A673 (cell line): ENCODE measurements at regions not wholly inside any gene's neighbourhood (a gene's known extent, or its start where the extent isn't known, plus 50 kb on each side); places are given as distances from the start of the nearest gene placed in this dataset.

Experiments used
- BruUV-seq: library from RNA; stranded (reverse); fragments of 400-500 nt; replicated peaks from 2 replicates; lab custom pipeline; 2021; lab: Mats Ljungman, UMichigan
- CTCF ChIA-PET: fragments of 300-600 bp; sonication (Branson Sonifier 250); formaldehyde crosslinking; loops from one replicate; lab custom pipeline; 2022; ENCODE audit warnings: antibody characterized with exemption; lab: Charles Lee
- POLR2A ChIA-PET: fragments of 300-600 bp; sonication (Branson Sonifier 250); formaldehyde crosslinking; loops from one replicate; lab custom pipeline; 2022; ENCODE audit warnings: antibody characterized with exemption; ENCODE audit not compliant: low non-redundant PET; lab: Charles Lee
- DNase-seq: peaks from one replicate; pipeline ENCODE4 v3.0.0-alpha.2; 2015; ENCODE audit warnings: low spot score
- H3K27ac ChIP-seq: fragments of 200-600 bp; sonication (generic); 2 replicates; pipeline ENCODE4 v1.5.1; 2016; ENCODE audit warnings: mixed run types, low read depth, mild to moderate bottlenecking, mixed read lengths, antibody characterized with exemption, low read length; ENCODE audit not compliant: poor library complexity, severe bottlenecking
- H3K27me3 ChIP-seq: fragments of 200-600 bp; sonication (generic); replicated peaks from 2 replicates; pipeline ENCODE4 v1.6.1; 2017; ENCODE audit warnings: mixed run types, low read depth, mild to moderate bottlenecking, mixed read lengths, antibody characterized with exemption, low read length; ENCODE audit not compliant: insufficient read depth, poor library complexity
- H3K36me3 ChIP-seq: fragments of 200-600 bp; sonication (generic); 2 replicates; pipeline ENCODE4 v1.6.1; 2016; ENCODE audit warnings: mixed run types, mild to moderate bottlenecking, mixed read lengths, antibody characterized with exemption, low read length; ENCODE audit not compliant: insufficient read depth, poor library complexity, severe bottlenecking
- H3K4me1 ChIP-seq: fragments of 200-600 bp; sonication (generic); 2 replicates; pipeline ENCODE4 v1.6.1; 2017; ENCODE audit warnings: mixed run types, mild to moderate bottlenecking, mixed read lengths, antibody characterized with exemption, low read length; ENCODE audit not compliant: insufficient read depth, poor library complexity, severe bottlenecking
- H3K4me3 ChIP-seq: fragments of 200-600 bp; sonication (generic); 2 replicates; pipeline ENCODE4 v1.5.1; 2016; ENCODE audit warnings: low read depth, mixed run types, mild to moderate bottlenecking, mixed read lengths, low read length; ENCODE audit not compliant: poor library complexity, severe bottlenecking
- H3K9me3 ChIP-seq: fragments of 200-600 bp; sonication (generic); 2 replicates; pipeline ENCODE4 v1.6.1; 2016; ENCODE audit warnings: mixed run types, low read depth, mild to moderate bottlenecking, mixed read lengths, antibody characterized with exemption, low read length; ENCODE audit not compliant: poor library complexity, severe bottlenecking
- EZH2 ChIP-seq: fragments of 200-600 bp; sonication (generic); IDR thresholded peaks from 2 replicates; pipeline ENCODE4 v1.6.1; 2017; ENCODE audit warnings: borderline replicate concordance, low read depth, mild to moderate bottlenecking, mixed read lengths, antibody characterized with exemption, low read length; ENCODE audit not compliant: poor library complexity, severe bottlenecking
- intact Hi-C: fragments of 100-400 bp; cut with micrococcal nuclease; formaldehyde crosslinking; loops from one replicate; pipeline ENCODE4 v1.10.0; 2022; ENCODE audit not compliant: unreplicated experiment
- TF ChIP-seq, protein P1 (sequence below): fragments of 300-800, 200-600 bp; sonication (generic); conservative IDR thresholded peaks from 2 replicates; pipeline ENCODE4 v1.5.1; 2017; ENCODE audit warnings: low read depth, mild to moderate bottlenecking, antibody characterized with exemption, low read length, moderate library complexity, mixed read lengths

DNA sequence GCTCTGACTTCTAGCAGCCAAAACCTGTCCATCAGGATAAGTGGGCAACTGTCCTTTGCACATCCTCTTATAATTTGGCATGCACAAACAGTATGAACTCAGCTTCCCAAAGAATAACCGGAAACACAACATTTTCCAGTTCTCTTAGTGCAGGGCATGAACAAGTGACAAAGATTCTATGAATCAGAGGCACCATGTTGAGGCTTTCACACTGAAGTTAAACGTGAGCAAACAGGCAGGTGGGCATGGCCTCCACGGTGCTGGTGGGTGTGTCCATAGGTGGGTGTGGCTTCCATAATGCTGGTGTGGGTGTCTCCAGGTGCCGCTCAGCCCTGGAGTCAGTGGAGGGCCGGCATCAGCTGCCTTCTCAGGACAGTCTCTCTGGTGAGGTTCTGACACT, 196.5 kb downstream of the SMIM20 start:
- CTCF ChIA-PET: no interaction called here

DNA sequence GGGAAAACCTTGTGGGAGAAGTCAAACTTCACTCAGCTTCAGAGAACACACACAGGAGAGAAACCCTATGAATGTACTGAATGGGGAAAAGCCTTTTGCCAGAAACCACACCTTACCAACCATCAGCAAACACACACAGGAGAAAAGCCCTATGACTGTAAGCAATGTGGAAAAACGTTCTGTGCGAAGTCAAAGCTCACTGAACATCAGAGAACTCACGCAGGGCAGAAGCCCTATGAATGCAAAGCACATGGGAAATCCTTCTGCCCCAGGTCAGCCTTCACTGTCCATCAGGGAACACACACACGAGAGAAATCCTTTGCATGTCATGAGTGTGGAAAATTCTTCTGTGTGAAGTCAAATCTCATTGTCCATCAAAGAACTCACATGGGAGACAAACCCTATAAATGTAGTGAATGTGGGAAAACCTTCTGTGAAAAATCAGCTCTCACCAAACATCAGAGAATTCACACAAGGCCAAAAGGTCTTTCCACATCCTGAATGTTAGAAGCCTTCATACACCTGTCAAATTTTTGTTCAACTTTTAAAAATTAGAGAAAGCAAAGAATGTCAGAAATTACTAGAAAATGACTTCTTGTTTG, 199.4 kb downstream of the SMIM20 start:
- no peak for TF ChIP-seq EZH2
- TF ChIP-seq, protein P1, sequence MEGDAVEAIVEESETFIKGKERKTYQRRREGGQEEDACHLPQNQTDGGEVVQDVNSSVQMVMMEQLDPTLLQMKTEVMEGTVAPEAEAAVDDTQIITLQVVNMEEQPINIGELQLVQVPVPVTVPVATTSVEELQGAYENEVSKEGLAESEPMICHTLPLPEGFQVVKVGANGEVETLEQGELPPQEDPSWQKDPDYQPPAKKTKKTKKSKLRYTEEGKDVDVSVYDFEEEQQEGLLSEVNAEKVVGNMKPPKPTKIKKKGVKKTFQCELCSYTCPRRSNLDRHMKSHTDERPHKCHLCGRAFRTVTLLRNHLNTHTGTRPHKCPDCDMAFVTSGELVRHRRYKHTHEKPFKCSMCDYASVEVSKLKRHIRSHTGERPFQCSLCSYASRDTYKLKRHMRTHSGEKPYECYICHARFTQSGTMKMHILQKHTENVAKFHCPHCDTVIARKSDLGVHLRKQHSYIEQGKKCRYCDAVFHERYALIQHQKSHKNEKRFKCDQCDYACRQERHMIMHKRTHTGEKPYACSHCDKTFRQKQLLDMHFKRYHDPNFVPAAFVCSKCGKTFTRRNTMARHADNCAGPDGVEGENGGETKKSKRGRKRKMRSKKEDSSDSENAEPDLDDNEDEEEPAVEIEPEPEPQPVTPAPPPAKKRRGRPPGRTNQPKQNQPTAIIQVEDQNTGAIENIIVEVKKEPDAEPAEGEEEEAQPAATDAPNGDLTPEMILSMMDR: no peak
- peaks cover 5% of the 10 kb centered on the region for H3K27me3 ChIP-seq
- no peaks in the 10 kb centered on the region for H3K4me1 ChIP-seq
- no peak for DNase-seq
- H3K9me3 ChIP-seq: peaks cover 11% of the 10 kb centered on the region
- H3K4me3 ChIP-seq: no peak overlapping the region
- no peaks in the 10 kb centered on the region for H3K36me3 ChIP-seq
- CTCF ChIA-PET: no interaction called here
- no TSS peak for BruUV-seq
- POLR2A ChIA-PET: no interaction called here
- intact Hi-C loops: no loop called here
- no peak overlapping the region for H3K27ac ChIP-seq

More for the DNA sequence above, 196.5 kb downstream of the SMIM20 start:
- no peak for TF ChIP-seq EZH2
- TF ChIP-seq, protein P1: no peak
- Histone ChIP-seq H3K4me3 (no peak overlapping the region), H3K36me3 (no peaks in the 10 kb centered on the region), H3K27ac (no peak overlapping the region), H3K27me3 (no peaks in the 10 kb centered on the region), H3K9me3 (peaks cover 11% of the 10 kb centered on the region), H3K4me1 (no peaks in the 10 kb centered on the region)
- intact Hi-C loops: no loop called here
- no peak for DNase-seq
- no TSS peak for BruUV-seq
- POLR2A ChIA-PET: no interaction called here

DNA sequence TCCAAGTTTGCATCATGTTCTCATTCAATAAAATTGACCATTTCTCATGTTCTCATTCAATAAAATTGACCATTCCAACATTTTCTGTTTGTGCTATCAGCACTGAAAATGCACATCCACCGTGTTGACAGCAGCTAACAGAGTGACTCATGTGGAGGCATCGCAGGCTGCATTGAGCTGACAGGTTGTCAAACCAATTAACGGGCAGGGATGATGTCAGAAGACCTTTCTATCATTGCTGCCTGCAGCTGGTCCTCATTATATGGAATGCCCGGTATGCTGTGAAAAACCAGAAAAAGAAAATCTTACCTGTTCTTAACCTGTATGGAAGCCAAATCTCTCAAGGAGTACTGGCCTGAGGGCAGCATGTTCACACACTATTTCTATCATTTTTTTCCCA, 202.0 kb downstream of the SMIM20 start:
- Histone ChIP-seq H3K4me1 (no peaks in the 10 kb centered on the region), H3K27ac (no peak overlapping the region), H3K4me3 (no peak overlapping the region), H3K27me3 (peaks cover 11% of the 10 kb centered on the region), H3K9me3 (peaks cover 11% of the 10 kb centered on the region), H3K36me3 (no peaks in the 10 kb centered on the region)
- DNase-seq: no peak
- intact Hi-C loops: no loop called here
- TF ChIP-seq EZH2: no peak
- TF ChIP-seq, protein P1: no peak
- ChIA-PET POLR2A (no interaction called here), CTCF (no interaction called here)
- BruUV-seq: no TSS peak
